B cell (primary cell): ENCODE measurements at regions not wholly inside any gene's neighbourhood (a gene's known extent, or its start where the extent isn't known, plus 50 kb on each side); places are given as distances from the start of the nearest gene placed in this dataset.

ENCODE experiments used
- CTCF ChIP-seq: fragments of 200-600 bp; IDR thresholded peaks from one replicate; pipeline ENCODE4 v1.8.0; 2022; ENCODE audit warnings: antibody characterized with exemption, mild to moderate bottlenecking
- EZH2 ChIP-seq: IDR thresholded peaks from 2 replicates; pipeline ENCODE4 v1.6.1; 2012; ENCODE audit warnings: borderline replicate concordance, low read depth, mild to moderate bottlenecking, moderate library complexity, low read length; ENCODE audit not compliant: insufficient read depth, poor library complexity, severe bottlenecking

GRCh38 chr3:145698749-145699148, 462.2 kb downstream of the PLOD2 start:
- TF ChIP-seq CTCF: no peak
- no peak for TF ChIP-seq EZH2
